ENCODE measurements at regions not wholly inside any gene's neighbourhood (a gene's known extent, or its start where the extent isn't known, plus 50 kb on each side); places are given as distances from the start of the nearest gene placed in this dataset.
"Not testable (repeated sequence)": the region's sequence is repeated elsewhere in the genome, so short reads cannot be mapped to it uniquely, and the experiment has no call there.

DNA sequence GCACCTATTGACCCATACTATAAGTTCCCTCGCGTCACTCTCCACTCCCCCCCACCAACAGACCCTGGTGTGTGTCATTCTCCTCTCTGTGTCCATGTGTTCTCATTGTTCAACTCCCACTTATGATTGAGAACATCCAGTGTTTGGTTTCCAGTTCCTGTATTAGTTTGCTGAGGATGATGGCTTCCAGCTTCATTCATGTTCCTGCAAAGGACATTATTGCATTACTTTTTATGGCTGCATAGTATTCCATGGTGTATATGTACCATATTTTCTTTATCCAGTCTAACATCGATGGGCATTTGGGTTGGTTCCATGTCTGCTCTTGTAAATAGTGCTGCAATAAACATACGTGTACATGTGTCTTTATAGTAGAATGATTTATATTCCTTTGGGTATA, 709.6 kb upstream of the ZNF608 start:
- not testable (repeated sequence) for TF ChIP-seq POLR2A (IDR thresholded peaks at IDR 0.05)
- TF ChIP-seq, protein P1, sequence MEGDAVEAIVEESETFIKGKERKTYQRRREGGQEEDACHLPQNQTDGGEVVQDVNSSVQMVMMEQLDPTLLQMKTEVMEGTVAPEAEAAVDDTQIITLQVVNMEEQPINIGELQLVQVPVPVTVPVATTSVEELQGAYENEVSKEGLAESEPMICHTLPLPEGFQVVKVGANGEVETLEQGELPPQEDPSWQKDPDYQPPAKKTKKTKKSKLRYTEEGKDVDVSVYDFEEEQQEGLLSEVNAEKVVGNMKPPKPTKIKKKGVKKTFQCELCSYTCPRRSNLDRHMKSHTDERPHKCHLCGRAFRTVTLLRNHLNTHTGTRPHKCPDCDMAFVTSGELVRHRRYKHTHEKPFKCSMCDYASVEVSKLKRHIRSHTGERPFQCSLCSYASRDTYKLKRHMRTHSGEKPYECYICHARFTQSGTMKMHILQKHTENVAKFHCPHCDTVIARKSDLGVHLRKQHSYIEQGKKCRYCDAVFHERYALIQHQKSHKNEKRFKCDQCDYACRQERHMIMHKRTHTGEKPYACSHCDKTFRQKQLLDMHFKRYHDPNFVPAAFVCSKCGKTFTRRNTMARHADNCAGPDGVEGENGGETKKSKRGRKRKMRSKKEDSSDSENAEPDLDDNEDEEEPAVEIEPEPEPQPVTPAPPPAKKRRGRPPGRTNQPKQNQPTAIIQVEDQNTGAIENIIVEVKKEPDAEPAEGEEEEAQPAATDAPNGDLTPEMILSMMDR (IDR thresholded peaks at IDR 0.05) = not testable (repeated sequence)
